ENCODE measurements at regions not wholly inside any gene's neighbourhood (a gene's known extent, or its start where the extent isn't known, plus 50 kb on each side); places are given as distances from the start of the nearest gene placed in this dataset.

GRCh38 chr3:72013084-72013483 is 228.1 kb upstream of the PROK2 start:
- TF ChIP-seq CTCF (IDR thresholded peaks at IDR 0.05 in 4 of 5, conservative IDR thresholded peaks at IDR 0.05 in 1 of 5), result no peak
- TF ChIP-seq POLR2A (IDR thresholded peaks at IDR 0.05), result no peak

Data from gastrocnemius medialis (tissue), 4 donors.